PC-9 (cell line): ENCODE measurements at regions not wholly inside any gene's neighbourhood (a gene's known extent, or its start where the extent isn't known, plus 50 kb on each side); places are given as distances from the start of the nearest gene placed in this dataset.
"Not testable (repeated sequence)": the region's sequence is repeated elsewhere in the genome, so short reads cannot be mapped to it uniquely, and the experiment has no call there.

ENCODE experiments used
- BruUV-seq: library from RNA; stranded (reverse); fragments of 400-500 nt; replicated peaks from 2 replicates; lab custom pipeline; 2021; lab: Mats Ljungman, UMichigan
- CTCF ChIA-PET: fragments of 300-600 bp; sonication (Branson Sonifier 250); formaldehyde crosslinking; loops from one replicate; lab custom pipeline; 2022; ENCODE audit warnings: antibody characterized with exemption; lab: Charles Lee
- POLR2A ChIA-PET: fragments of 300-600 bp; sonication (Branson Sonifier 250); formaldehyde crosslinking; loops from one replicate; lab custom pipeline; 2022; ENCODE audit warnings: antibody characterized with exemption; ENCODE audit not compliant: unreplicated experiment; lab: Charles Lee
- DNase-seq, 2 experiments: peaks; one replicate each; pipeline versions ENCODE4 v3.0.0 to v3.0.0-alpha.2; 2015 to 2022; ENCODE audit warnings: mixed read lengths in 1 of 2
- H2AFZ ChIP-seq: fragments of 200-600 bp; sonication (generic); 2 replicates; pipeline ENCODE4 v1.8.1; 2017; ENCODE audit warnings: antibody characterized with exemption
- H3F3A ChIP-seq: fragments of 200-600 bp; sonication (generic); 2 replicates; pipeline ENCODE4 v1.8.1; 2017; ENCODE audit warnings: antibody characterized with exemption, mild to moderate bottlenecking, low read depth; ENCODE audit not compliant: insufficient read depth
- H3K27ac ChIP-seq: fragments of 200-600 bp; sonication (generic); 2 replicates; pipeline ENCODE4 v1.6.1; 2016; ENCODE audit warnings: mixed run types
- H3K27me3 ChIP-seq: fragments of 200-600 bp; sonication (generic); 2 replicates; pipeline ENCODE4 v1.6.1; 2016; ENCODE audit warnings: low read depth, mixed run types; ENCODE audit not compliant: insufficient read depth
- H3K36me3 ChIP-seq: fragments of 200-600 bp; sonication (generic); 2 replicates; pipeline ENCODE4 v1.6.1; 2016; ENCODE audit warnings: low read depth, mixed run types
- H3K4me1 ChIP-seq: fragments of 200-600 bp; sonication (generic); replicated peaks from 2 replicates; pipeline ENCODE4 v1.6.1; 2016; ENCODE audit warnings: mixed run types; ENCODE audit not compliant: insufficient read depth
- H3K4me2 ChIP-seq: fragments of 200-600 bp; sonication (generic); 2 replicates; pipeline ENCODE4 v1.6.1; 2017; ENCODE audit warnings: mixed run types
- H3K4me3 ChIP-seq: fragments of 200-600 bp; sonication (generic); 2 replicates; pipeline ENCODE4 v1.6.1; 2016; ENCODE audit warnings: mixed run types
- H3K79me2 ChIP-seq: fragments of 200-600 bp; sonication (generic); 2 replicates; pipeline ENCODE4 v1.6.1; 2017; ENCODE audit warnings: low read depth, mixed run types
- H3K9me2 ChIP-seq: fragments of 200-600 bp; sonication (generic); 2 replicates; pipeline ENCODE4 v1.8.1; 2017; ENCODE audit warnings: mild to moderate bottlenecking; ENCODE audit not compliant: insufficient read depth
- H3K9me3 ChIP-seq: fragments of 200-600 bp; sonication (generic); 2 replicates; pipeline ENCODE4 v1.8.1; 2016; ENCODE audit warnings: low read depth; ENCODE audit not compliant: insufficient read depth
- H4K20me1 ChIP-seq: fragments of 200-600 bp; sonication (generic); 2 replicates; pipeline ENCODE4 v1.8.1; 2017; ENCODE audit not compliant: insufficient read depth
- CTCF ChIP-seq: fragments of 200-600 bp; sonication (generic); conservative IDR thresholded peaks from 2 replicates; pipeline ENCODE4 v1.6.1; 2017; ENCODE audit warnings: mixed run types, antibody characterized with exemption, mild to moderate bottlenecking, moderate library complexity
- EZH2 ChIP-seq: fragments of 200-600 bp; sonication (generic); IDR thresholded peaks from 2 replicates; pipeline ENCODE4 v1.8.0; 2017; ENCODE audit warnings: antibody characterized with exemption, low read depth
- intact Hi-C: fragments of 100-400 bp; cut with micrococcal nuclease; formaldehyde crosslinking; loops from one replicate; pipeline ENCODE4 v1.10.0; 2022; ENCODE audit not compliant: unreplicated experiment

- TF ChIP-seq CTCF (no peak), EZH2 (no peak)
- no peak overlapping the region for H3K4me3 ChIP-seq
- H3K9me3 ChIP-seq, result no peaks in the 10 kb centered on the region
- POLR2A ChIA-PET, result no interaction called here
- CTCF ChIA-PET, result no interaction called here
- no peaks in the 10 kb centered on the region for H3K27me3 ChIP-seq
- H4K20me1 ChIP-seq, result no peaks in the 10 kb centered on the region
- no TSS peak for BruUV-seq
- H3K27ac ChIP-seq, result no peak overlapping the region
- no peaks in the 10 kb centered on the region for H3K4me1 ChIP-seq
- no peaks in the 10 kb centered on the region for H3K9me2 ChIP-seq
- intact Hi-C loops, result no loop called here
- H2AFZ ChIP-seq, result no peak overlapping the region
- H3K4me2 ChIP-seq, result no peak overlapping the region
- no peak for DNase-seq
- H3K79me2 ChIP-seq, result no peaks in the 10 kb centered on the region
- H3F3A ChIP-seq, result no peaks in the 10 kb centered on the region
- H3K36me3 ChIP-seq, result no peaks in the 10 kb centered on the region
These were observed 192.7 kb downstream of the RCHY1 start for GRCh38 chr4:75321484-75321883.

DNA sequence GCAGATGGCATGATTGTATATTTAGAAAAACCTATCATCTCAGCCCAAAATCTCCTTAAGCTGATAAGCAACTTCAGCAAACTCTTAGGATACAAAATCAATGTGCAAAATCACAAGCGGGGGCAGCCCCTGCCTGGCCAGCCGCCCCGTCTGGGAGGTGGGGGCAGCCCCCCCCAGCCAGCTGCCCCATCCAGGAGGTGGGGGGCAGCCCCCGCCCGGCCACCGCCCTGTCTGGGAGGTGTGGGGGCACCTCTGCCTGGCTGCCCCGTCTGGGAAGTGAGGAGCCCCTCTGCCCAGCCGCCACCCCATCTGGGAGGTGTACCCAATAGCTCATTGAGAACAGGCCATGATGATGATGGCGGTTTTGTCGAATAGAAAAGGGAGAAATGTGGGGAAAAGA lies 196.6 kb downstream of the RCHY1 start:
- CTCF ChIA-PET, H3K79me2 ChIP-seq, H3K27me3 ChIP-seq, H3K36me3 ChIP-seq, H3F3A ChIP-seq, intact Hi-C loops, BruUV-seq, H2AFZ ChIP-seq, H4K20me1 ChIP-seq, H3K4me2 ChIP-seq, H3K4me3 ChIP-seq, H3K4me1 ChIP-seq, DNase-seq, H3K9me3 ChIP-seq, POLR2A ChIA-PET, H3K9me2 ChIP-seq, H3K27ac ChIP-seq: not testable (repeated sequence)

DNA sequence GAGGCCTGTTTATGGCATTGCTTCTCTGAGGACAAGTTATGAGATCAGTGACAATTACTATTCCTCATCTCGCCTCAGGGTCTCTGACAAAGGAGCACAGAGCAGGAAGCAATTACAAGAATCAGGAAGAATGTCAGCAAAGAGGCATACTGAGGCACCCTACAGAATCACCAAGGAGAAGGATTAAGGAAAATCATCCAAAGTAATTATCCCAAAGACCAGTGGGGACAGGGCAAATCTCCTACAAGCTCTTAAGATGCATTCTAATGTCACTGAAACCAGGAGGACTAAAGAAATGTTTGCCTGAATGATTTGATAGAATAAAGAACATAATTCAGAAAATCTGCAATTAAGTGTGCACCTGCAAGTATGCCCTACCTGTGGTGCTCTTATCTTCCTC lies 206.2 kb downstream of the RCHY1 start:
- Histone ChIP-seq H3K4me2 (no peak overlapping the region), H2AFZ (no peak overlapping the region), H3K4me1 (no peaks in the 10 kb centered on the region), H3K9me3 (no peaks in the 10 kb centered on the region), H3K27ac (no peak overlapping the region), H4K20me1 (no peaks in the 10 kb centered on the region), H3K4me3 (no peak overlapping the region), H3K27me3 (no peaks in the 10 kb centered on the region), H3K9me2 (no peaks in the 10 kb centered on the region), H3F3A (no peaks in the 10 kb centered on the region), H3K79me2 (no peaks in the 10 kb centered on the region), H3K36me3 (no peaks in the 10 kb centered on the region)
- no TSS peak for BruUV-seq
- CTCF ChIA-PET, result no interaction called here
- intact Hi-C loops, result no loop called here
- POLR2A ChIA-PET, result no interaction called here
- no peak for DNase-seq
- TF ChIP-seq CTCF, result no peak
- no peak for TF ChIP-seq EZH2

DNA sequence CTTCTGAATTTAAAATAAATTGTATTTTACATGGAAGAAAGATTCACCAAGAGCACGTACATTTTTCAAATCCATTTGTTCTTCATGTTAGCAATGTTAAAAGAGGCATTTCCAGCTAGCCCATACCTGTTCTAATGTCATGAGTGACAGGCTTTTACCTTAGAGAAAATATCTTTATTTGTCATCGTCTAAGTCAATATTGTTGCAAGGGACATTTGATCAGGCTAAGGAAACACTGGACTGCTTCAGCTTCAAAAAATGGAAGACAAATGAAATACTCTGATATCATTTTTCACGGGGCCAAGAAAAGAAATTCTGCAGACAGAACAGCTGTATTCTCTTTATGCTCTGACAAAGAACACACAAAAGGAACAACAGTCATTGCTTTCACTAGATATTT lies 207.7 kb downstream of the RCHY1 start:
- Histone ChIP-seq H4K20me1 (no peaks in the 10 kb centered on the region), H3K4me3 (no peak overlapping the region), H3K36me3 (no peaks in the 10 kb centered on the region), H3K4me2 (no peak overlapping the region), H3K27me3 (no peaks in the 10 kb centered on the region), H3F3A (no peaks in the 10 kb centered on the region), H3K4me1 (no peaks in the 10 kb centered on the region), H3K27ac (no peak overlapping the region), H3K9me2 (no peaks in the 10 kb centered on the region), H3K9me3 (no peaks in the 10 kb centered on the region), H2AFZ (no peak overlapping the region), H3K79me2 (no peaks in the 10 kb centered on the region)
- TF ChIP-seq EZH2, result no peak
- TF ChIP-seq CTCF, result no peak
- ChIA-PET CTCF (no interaction called here), POLR2A (no interaction called here)
- intact Hi-C loops, result no loop called here
- no TSS peak for BruUV-seq
- no peak for DNase-seq
